ENCODE measurements at regions not wholly inside any gene's neighbourhood (a gene's known extent, or its start where the extent isn't known, plus 50 kb on each side); places are given as distances from the start of the nearest gene placed in this dataset.

DNA sequence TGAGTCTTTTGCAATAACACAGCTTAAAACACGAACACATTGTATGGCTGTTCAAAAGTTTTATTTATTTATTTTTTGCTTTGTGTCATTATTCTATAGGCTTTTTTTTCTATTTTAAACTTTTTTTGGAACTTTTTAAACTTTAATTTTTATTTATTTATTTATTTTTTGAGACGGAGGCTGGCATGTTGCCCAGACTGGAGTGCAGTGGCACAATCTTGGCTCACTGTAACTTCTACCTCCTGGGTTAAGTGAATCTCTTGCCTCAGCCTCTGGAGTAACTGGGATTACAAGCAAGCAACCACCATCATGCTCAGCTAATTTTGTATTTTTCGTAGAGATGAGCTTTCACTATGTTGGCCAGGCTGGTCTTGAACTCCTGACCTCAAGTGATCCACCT, 88.3 kb upstream of the GADD45A start:
- Histone ChIP-seq H3K9me3 (ENCODE audit: severe bottlenecking) (no peaks in the 10 kb centered on the region), H3K4me3 (ENCODE audit: low read depth, low read length) (no peak overlapping the region), H3K27ac (no peak overlapping the region), H3K36me3 (no peaks in the 10 kb centered on the region), H3K27me3 (ENCODE audit: insufficient read depth, low read depth, severe bottlenecking) (no peaks in the 10 kb centered on the region)
- TF ChIP-seq, protein P1, sequence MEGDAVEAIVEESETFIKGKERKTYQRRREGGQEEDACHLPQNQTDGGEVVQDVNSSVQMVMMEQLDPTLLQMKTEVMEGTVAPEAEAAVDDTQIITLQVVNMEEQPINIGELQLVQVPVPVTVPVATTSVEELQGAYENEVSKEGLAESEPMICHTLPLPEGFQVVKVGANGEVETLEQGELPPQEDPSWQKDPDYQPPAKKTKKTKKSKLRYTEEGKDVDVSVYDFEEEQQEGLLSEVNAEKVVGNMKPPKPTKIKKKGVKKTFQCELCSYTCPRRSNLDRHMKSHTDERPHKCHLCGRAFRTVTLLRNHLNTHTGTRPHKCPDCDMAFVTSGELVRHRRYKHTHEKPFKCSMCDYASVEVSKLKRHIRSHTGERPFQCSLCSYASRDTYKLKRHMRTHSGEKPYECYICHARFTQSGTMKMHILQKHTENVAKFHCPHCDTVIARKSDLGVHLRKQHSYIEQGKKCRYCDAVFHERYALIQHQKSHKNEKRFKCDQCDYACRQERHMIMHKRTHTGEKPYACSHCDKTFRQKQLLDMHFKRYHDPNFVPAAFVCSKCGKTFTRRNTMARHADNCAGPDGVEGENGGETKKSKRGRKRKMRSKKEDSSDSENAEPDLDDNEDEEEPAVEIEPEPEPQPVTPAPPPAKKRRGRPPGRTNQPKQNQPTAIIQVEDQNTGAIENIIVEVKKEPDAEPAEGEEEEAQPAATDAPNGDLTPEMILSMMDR (IDR thresholded peaks at IDR 0.05; ENCODE audit: low read depth, low read length): no peak
- no peak for DNase-seq

DNA sequence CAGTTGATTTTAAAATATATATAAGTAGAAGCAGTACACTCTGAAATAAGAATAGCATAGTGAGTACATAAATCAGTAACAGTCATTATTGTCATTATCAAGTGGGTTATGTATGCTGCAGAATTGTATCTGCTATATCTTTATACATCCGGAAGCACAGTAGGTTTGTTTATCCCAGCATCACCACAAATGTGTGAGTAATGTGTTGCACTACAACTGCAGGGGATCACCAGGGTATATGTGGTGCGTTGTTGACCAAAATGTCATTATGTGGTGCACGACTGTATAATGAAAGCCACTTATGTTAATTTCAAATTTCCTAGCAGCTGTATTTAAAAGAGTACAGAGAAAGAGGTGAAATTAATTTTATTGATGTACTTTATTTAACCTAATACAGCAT, 87.7 kb upstream of the GADD45A start:
- TF ChIP-seq, protein P1 (IDR thresholded peaks at IDR 0.05; ENCODE audit: low read depth, low read length): no peak
- no peak for DNase-seq
- no peaks in the 10 kb centered on the region for H3K36me3 ChIP-seq

DNA sequence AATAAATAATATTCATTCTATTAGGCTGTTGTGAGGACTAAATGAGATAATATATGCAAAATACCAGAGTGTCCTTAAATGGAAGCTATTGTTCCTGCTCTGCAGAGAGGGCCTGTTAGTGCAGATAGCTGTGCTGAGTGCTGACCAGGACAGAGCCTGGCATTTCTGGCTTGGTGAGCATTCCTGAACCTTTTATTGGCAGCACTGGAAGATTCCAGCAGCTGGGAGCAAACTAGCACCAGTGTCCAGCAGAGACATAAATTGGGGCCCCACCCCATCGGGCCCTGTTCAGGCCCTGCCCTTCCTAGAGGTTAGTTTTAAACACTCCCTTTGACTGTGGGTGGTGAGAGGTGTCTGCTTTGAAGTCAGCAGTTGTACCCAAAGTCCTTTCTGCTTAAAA, 85.9 kb upstream of the GADD45A start:
- no peak overlapping the region for H3K27ac ChIP-seq
- TF ChIP-seq, protein P1 (IDR thresholded peaks at IDR 0.05; ENCODE audit: low read depth, low read length): no peak
- no peaks in the 10 kb centered on the region for H3K9me3 ChIP-seq (ENCODE audit: severe bottlenecking)

More for the DNA sequence above, 87.7 kb upstream of the GADD45A start:
- Histone ChIP-seq H3K4me3 (ENCODE audit: low read depth, low read length) (no peak overlapping the region), H3K9me3 (ENCODE audit: severe bottlenecking) (no peaks in the 10 kb centered on the region), H3K27me3 (ENCODE audit: insufficient read depth, low read depth, severe bottlenecking) (no peaks in the 10 kb centered on the region), H3K27ac (no peak overlapping the region)

DNA sequence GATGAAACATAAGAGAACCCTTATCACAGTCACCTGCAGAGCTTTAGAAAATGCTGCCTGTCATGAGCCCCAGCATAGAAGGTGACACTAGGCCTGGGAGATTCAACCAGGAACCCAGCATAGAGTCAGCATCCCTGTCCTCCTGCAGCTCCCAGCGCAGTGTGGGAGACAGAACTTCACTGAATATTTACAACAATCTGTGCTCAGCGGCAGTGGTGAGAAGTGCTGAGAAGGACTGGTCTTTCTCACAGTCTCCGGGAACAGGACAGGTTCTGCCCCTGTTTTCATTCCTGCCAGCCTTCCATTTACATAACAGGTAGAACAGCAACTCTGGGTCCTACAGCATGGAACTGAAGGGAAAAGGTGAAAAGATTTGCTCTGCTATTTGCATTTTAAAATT, 83.5 kb upstream of the GADD45A start:
- no peaks in the 10 kb centered on the region for H3K27me3 ChIP-seq (ENCODE audit: insufficient read depth, low read depth, severe bottlenecking)
- no peak overlapping the region for H3K27ac ChIP-seq
- TF ChIP-seq, protein P1 (IDR thresholded peaks at IDR 0.05; ENCODE audit: low read depth, low read length): no peak
- no peaks in the 10 kb centered on the region for H3K36me3 ChIP-seq
- H3K4me3 ChIP-seq (ENCODE audit: low read depth, low read length): no peak overlapping the region
- no peak for DNase-seq
- no peaks in the 10 kb centered on the region for H3K9me3 ChIP-seq (ENCODE audit: severe bottlenecking)

More for the DNA sequence above, 85.9 kb upstream of the GADD45A start:
- Histone ChIP-seq H3K4me3 (ENCODE audit: low read depth, low read length) (no peak overlapping the region), H3K27me3 (ENCODE audit: insufficient read depth, low read depth, severe bottlenecking) (no peaks in the 10 kb centered on the region), H3K36me3 (no peaks in the 10 kb centered on the region)
- DNase-seq: no peak

DNA sequence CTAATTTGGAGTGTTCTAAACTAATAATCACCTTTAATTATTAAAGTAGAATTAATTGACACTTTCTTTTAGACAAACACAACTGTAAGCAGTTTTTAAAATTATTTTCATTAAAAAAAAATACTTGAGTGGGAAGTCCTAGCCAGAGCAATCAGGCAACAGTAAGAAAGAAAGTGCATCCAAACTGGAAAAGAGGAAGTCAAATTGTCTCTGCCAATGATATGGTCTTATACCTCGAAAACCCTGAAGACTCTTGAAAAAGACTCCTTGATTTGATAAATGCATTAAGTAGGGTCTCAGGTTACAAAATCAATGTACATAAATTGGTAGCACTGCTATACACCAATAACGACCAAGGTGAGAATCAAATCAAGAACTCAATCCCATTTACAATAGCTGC, 83.0 kb upstream of the GADD45A start:
- no peaks in the 10 kb centered on the region for H3K27me3 ChIP-seq (ENCODE audit: insufficient read depth, low read depth, severe bottlenecking)
- H3K36me3 ChIP-seq: no peaks in the 10 kb centered on the region
- DNase-seq: no peak
- H3K4me3 ChIP-seq (ENCODE audit: low read depth, low read length): no peak overlapping the region
- H3K27ac ChIP-seq: no peak overlapping the region
- no peaks in the 10 kb centered on the region for H3K9me3 ChIP-seq (ENCODE audit: severe bottlenecking)
- TF ChIP-seq, protein P1 (IDR thresholded peaks at IDR 0.05; ENCODE audit: low read depth, low read length): no peak

DNA sequence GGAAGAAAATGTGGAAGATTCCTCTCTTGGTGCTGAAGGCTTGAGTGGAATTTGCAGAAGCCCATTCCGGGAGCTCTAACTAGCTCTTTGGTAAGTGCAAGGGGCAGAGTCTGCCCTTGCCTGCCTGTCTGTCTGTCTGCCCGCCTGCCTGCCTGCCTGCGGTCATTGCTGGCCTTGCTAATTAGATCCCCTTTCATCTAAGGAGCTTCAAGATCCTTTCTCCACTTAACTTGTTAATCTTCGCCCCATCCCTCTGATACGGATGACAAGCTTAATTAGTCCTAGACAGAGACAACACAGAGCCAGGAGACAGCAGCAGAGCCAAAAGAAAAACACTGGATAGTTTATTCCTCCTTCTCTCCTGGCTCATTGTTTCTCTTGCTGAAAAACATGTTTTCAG, 80.2 kb upstream of the GADD45A start:
- TF ChIP-seq, protein P1 (IDR thresholded peaks at IDR 0.05; ENCODE audit: low read depth, low read length): no peak
- Histone ChIP-seq H3K36me3 (no peaks in the 10 kb centered on the region), H3K27ac (no peak overlapping the region), H3K9me3 (ENCODE audit: severe bottlenecking) (no peaks in the 10 kb centered on the region), H3K27me3 (ENCODE audit: insufficient read depth, low read depth, severe bottlenecking) (no peaks in the 10 kb centered on the region), H3K4me3 (ENCODE audit: low read depth, low read length) (peak overlapping the region; percentile 27)
- peak; percentile 62 for DNase-seq

Data from WERI-Rb-1 (cell line).